ENCODE measurements at regions not wholly inside any gene's neighbourhood (a gene's known extent, or its start where the extent isn't known, plus 50 kb on each side); places are given as distances from the start of the nearest gene placed in this dataset.

DNA sequence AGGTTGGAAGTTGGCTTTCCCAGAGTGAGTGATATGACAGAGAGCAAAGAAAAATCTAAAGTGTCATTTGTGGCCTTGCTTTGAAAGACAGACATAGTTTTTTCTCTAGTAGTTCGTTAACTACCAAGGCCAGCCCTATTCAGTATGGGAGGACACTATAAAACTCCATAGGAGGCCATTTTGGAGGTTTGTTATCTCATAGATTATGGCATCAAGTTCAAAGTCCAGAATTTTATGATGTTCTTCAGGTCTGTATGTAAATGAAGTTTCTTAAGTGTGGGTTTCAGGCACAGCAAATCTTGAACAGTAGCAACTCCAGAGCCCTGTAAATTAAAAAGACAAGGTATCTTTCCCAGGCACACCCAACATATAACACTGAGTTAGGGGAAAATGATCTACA, 437.1 kb downstream of the PLPP3 start:
- H4K8ac ChIP-seq (replicated peaks; ENCODE audit: insufficient read length, low read depth, low read length) = no peak overlapping the region
- H4K5ac ChIP-seq (ENCODE audit: insufficient read length, low read depth, low read length) = no peak overlapping the region
- no peak overlapping the region for H2BK120ac ChIP-seq (ENCODE audit: low read depth, low read length, poor library complexity, severe bottlenecking)
- H3K18ac ChIP-seq (ENCODE audit: insufficient read length, low read depth, low read length) = no peak overlapping the region
- H2BK12ac ChIP-seq (ENCODE audit: insufficient read length, low read depth, low read length) = no peak overlapping the region
- no peaks in the 10 kb centered on the region for H3K4me1 ChIP-seq (ENCODE audit: insufficient read depth, low read length)
- H3K27me3 ChIP-seq (ENCODE audit: insufficient read depth, low read length) = no peaks in the 10 kb centered on the region
- no peak overlapping the region for H3K27ac ChIP-seq (ENCODE audit: insufficient read length, low read depth, low read length)
- no peak overlapping the region for H2BK20ac ChIP-seq (ENCODE audit: low read depth, low read length, poor library complexity, severe bottlenecking)
- H3T11ph ChIP-seq (ENCODE audit: low read length) = no peak overlapping the region
- no peaks in the 10 kb centered on the region for H3K79me1 ChIP-seq (ENCODE audit: insufficient read depth, low read depth, low read length, poor library complexity, severe bottlenecking)
- H2AFZ ChIP-seq (ENCODE audit: low read length) = no peak overlapping the region
- Mint-ChIP-seq H3K27me3 (ENCODE audit: low read depth) (peaks cover 2% of the 10 kb centered on the region; the same call in 1 of the 2 replicates), H3K27ac (no peak overlapping the region), H3K4me3 (no peak overlapping the region), H3K9me3 (no peaks in the 10 kb centered on the region), H3K4me1 (peaks cover 4 to 6% of the 10 kb centered on the region in 2 experiments; a peak in 2 of 4 replicates), H3K36me3 (ENCODE audit: insufficient read depth in 1 of 3, low read depth in 3 of 3) (no peaks in the 10 kb centered on the region)
- H2BK15ac ChIP-seq (ENCODE audit: low read depth, low read length) = no peak overlapping the region
- DNase-seq = no peak
- H3K9ac ChIP-seq (ENCODE audit: extremely low read depth, insufficient read length, low read length) = no peak overlapping the region
- no CpG with 5 or more reads among the region's 1 CpG for WGBS (ENCODE audit: extremely low coverage, insufficient read length, low lambda C conversion rate)
- no peak overlapping the region for H3K23ac ChIP-seq (ENCODE audit: insufficient read length, low read depth, low read length)
- no peak for TF ChIP-seq CTCF (conservative IDR thresholded peaks at IDR 0.05)
- H2AK5ac ChIP-seq (ENCODE audit: insufficient read length, low read length) = no peak overlapping the region
- no peak overlapping the region for H3K4ac ChIP-seq (ENCODE audit: low read depth, low read length)
- no peaks in the 10 kb centered on the region for H3K23me2 ChIP-seq (ENCODE audit: insufficient read length, low read depth, low read length, poor library complexity, severe bottlenecking)
- no peaks in the 10 kb centered on the region for H3K9me3 ChIP-seq (ENCODE audit: control insufficient read depth, low read depth, low read length)
- H3K14ac ChIP-seq (ENCODE audit: insufficient read depth, low read length) = no peak overlapping the region
- no peak overlapping the region for H3K56ac ChIP-seq (ENCODE audit: insufficient read length, low read depth, low read length)
- H2BK5ac ChIP-seq (ENCODE audit: insufficient read length, low read length) = no peak overlapping the region
- H4K91ac ChIP-seq (ENCODE audit: insufficient read length, low read depth, low read length) = no peak overlapping the region
- H3K79me2 ChIP-seq (ENCODE audit: insufficient read depth, low read length) = no peaks in the 10 kb centered on the region
- no peaks in the 10 kb centered on the region for H4K20me1 ChIP-seq (ENCODE audit: control insufficient read depth, insufficient read depth, insufficient read length)
- H3K4me2 ChIP-seq (ENCODE audit: insufficient read depth, insufficient read length, low read length) = no peak overlapping the region

Measured in H9 (cell line).